ENCODE measurements at regions not wholly inside any gene's neighbourhood (a gene's known extent, or its start where the extent isn't known, plus 50 kb on each side); places are given as distances from the start of the nearest gene placed in this dataset.
A peak's percentile ranks its signal among the peaks of the same experiment; 100 is the strongest.

GRCh38 chr18:2441544-2441943 is 129.8 kb downstream of the METTL4 start:
- DNase-seq (ENCODE audit: low read depth in 1 of 2, low spot score in 1 of 2): no peak
- no peaks in the 10 kb centered on the region for H3K27me3 ChIP-seq (ENCODE audit: insufficient read depth, poor library complexity, severe bottlenecking)
- no peak overlapping the region for H3K4me3 ChIP-seq (replicated peaks; ENCODE audit: insufficient read depth, low read length)
- TF ChIP-seq POLR2AphosphoS5 (IDR thresholded peaks at IDR 0.05; ENCODE audit: low read depth) (no peak), GABPA (IDR thresholded peaks at IDR 0.05; ENCODE audit: low read depth) (no peak), SPI1 (IDR thresholded peaks at IDR 0.05; ENCODE audit: borderline replicate concordance, low read depth) (no peak), REST (IDR thresholded peaks at IDR 0.05; ENCODE audit: insufficient replicate concordance, low read depth) (no peak)
- TF ChIP-seq, protein P1, sequence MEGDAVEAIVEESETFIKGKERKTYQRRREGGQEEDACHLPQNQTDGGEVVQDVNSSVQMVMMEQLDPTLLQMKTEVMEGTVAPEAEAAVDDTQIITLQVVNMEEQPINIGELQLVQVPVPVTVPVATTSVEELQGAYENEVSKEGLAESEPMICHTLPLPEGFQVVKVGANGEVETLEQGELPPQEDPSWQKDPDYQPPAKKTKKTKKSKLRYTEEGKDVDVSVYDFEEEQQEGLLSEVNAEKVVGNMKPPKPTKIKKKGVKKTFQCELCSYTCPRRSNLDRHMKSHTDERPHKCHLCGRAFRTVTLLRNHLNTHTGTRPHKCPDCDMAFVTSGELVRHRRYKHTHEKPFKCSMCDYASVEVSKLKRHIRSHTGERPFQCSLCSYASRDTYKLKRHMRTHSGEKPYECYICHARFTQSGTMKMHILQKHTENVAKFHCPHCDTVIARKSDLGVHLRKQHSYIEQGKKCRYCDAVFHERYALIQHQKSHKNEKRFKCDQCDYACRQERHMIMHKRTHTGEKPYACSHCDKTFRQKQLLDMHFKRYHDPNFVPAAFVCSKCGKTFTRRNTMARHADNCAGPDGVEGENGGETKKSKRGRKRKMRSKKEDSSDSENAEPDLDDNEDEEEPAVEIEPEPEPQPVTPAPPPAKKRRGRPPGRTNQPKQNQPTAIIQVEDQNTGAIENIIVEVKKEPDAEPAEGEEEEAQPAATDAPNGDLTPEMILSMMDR (IDR thresholded peaks at IDR 0.05; ENCODE audit: insufficient read depth, low read length): no peak
- no peak overlapping the region for H3K27ac ChIP-seq (replicated peaks)

DNA sequence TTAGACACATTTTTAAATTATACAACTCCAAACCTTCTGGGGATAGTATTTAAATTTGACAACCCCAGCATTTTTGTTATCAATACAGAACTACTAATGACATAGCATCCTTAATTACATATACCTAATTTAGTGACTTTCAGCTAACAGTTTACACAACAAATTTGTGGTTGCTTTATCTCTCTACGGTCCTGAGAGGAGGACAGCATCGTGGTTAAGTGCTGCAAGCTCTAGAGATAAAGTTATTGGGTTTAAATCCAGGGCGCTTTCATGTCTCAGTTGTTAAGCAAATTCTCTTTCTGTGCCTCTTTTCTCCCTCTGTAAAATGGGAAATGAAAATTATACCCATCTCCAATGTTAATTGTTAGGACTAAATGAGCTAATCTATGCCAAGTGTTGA is 129.3 kb downstream of the METTL4 start:
- Histone ChIP-seq H3K4me3 (replicated peaks; ENCODE audit: insufficient read depth, low read length) (no peak overlapping the region), H3K27me3 (ENCODE audit: insufficient read depth, poor library complexity, severe bottlenecking) (no peaks in the 10 kb centered on the region), H3K27ac (replicated peaks) (no peak overlapping the region)
- TF ChIP-seq GABPA (IDR thresholded peaks at IDR 0.05; ENCODE audit: low read depth): no peak
- no peak for TF ChIP-seq SPI1 (IDR thresholded peaks at IDR 0.05; ENCODE audit: borderline replicate concordance, low read depth)
- no peak for TF ChIP-seq POLR2AphosphoS5 (IDR thresholded peaks at IDR 0.05; ENCODE audit: low read depth)
- TF ChIP-seq REST (IDR thresholded peaks at IDR 0.05; ENCODE audit: insufficient replicate concordance, low read depth): no peak
- TF ChIP-seq, protein P1 (IDR thresholded peaks at IDR 0.05; ENCODE audit: insufficient read depth, low read length): no peak
- DNase-seq (ENCODE audit: low read depth in 1 of 2, low spot score in 1 of 2): no peak

DNA sequence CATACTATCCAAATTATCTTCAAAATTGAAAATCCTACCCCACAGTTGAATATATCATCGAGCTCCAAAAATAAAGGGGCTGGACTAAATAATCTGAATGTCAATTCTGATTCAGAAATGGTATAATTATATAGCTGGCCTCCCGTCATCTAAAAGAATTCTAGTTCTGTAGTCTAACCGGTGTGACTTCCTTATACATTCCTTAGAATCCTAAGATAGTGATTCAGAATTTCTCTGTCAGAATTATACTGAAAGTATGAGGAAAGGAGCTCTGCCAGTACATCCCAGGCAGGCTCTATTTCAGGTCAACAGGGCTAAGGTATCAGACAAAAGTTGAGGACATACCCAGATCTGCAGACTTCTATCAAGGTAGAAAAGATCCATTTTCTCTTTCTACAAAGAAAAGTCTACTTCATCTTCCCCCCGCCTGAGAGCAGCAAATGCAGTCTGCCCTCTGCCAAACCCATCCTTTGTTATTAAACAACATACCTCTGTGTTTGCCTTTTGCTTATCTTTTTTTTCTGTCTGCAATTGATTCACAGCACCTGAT is 128.5 kb downstream of the METTL4 start:
- H3K27me3 ChIP-seq (ENCODE audit: insufficient read depth, poor library complexity, severe bottlenecking): no peaks in the 10 kb centered on the region
- H3K4me3 ChIP-seq (replicated peaks; ENCODE audit: insufficient read depth, low read length): no peak overlapping the region
- DNase-seq (ENCODE audit: low read depth in 1 of 2, low spot score in 1 of 2): no peak
- TF ChIP-seq SPI1 (IDR thresholded peaks at IDR 0.05; ENCODE audit: borderline replicate concordance, low read depth): no peak
- TF ChIP-seq POLR2AphosphoS5 (IDR thresholded peaks at IDR 0.05; ENCODE audit: low read depth): no peak
- H3K27ac ChIP-seq (replicated peaks): no peak overlapping the region; the same call in 1 of the 2 replicates

DNA sequence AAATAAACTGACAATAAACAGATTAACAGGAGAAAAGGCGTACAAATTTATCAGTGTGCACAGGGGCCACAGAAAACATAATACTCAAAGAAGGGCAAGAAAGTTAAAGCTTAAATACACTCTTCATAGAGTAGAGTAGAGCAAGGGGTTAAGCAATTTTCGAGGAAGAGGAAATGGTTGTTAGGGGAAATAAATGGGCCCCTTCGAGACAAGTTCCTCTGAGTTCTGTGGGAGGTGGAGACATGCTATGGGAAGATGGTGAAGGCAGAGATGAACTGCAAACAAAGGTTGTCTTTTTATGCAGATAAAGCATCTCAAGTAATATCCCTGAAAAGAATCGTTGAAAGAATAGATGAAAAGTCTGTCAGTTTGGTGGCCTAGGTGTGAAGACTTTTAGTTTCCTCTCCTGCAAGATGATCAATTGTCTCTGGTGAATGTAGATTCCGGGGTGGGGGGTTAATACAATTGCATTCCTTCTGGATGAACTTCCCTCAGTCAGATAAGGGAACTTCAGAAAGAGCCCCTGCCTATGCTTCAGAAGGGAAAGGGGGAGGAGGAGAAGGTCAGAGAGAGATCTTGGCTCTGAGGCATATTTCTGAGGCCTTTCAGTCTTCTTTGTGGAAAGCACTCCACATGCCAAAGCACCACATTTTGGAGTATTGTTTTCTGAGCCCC is 127.0 kb downstream of the METTL4 start:
- peak; percentile 91 for TF ChIP-seq SPI1 (IDR thresholded peaks at IDR 0.05; ENCODE audit: borderline replicate concordance, low read depth)
- TF ChIP-seq REST (IDR thresholded peaks at IDR 0.05; ENCODE audit: insufficient replicate concordance, low read depth): no peak
- TF ChIP-seq GABPA (IDR thresholded peaks at IDR 0.05; ENCODE audit: low read depth): peak; percentile 47; the same call in 1 of the 2 replicates
- Histone ChIP-seq H3K4me3 (replicated peaks; ENCODE audit: insufficient read depth, low read length) (no peak overlapping the region), H3K27me3 (ENCODE audit: insufficient read depth, poor library complexity, severe bottlenecking) (no peaks in the 10 kb centered on the region), H3K27ac (replicated peaks) (peak overlapping the region; percentile 82)
- DNase-seq (ENCODE audit: low read depth in 1 of 2, low spot score in 1 of 2): peak; percentile 27 to 82

All from HL-60 (cell line).